Spinal cord (tissue), 9 donors: ENCODE measurements at regions not wholly inside any gene's neighbourhood (a gene's known extent, or its start where the extent isn't known, plus 50 kb on each side); places are given as distances from the start of the nearest gene placed in this dataset.
"Not testable (repeated sequence)": the region's sequence is repeated elsewhere in the genome, so short reads cannot be mapped to it uniquely, and the experiment has no call there.

Experiments used
- DNase-seq, 6 donors: peaks; one replicate each; pipeline versions ENCODE4 v3.0.0 to v3.0.0-alpha.2; 2013 to 2015; ENCODE audit warnings: low spot score in 6 of 6, low read depth in 4 of 6
- H3K27ac ChIP-seq: one replicate; pipeline ENCODE4 v1.5.1; 2013; ENCODE audit warnings: low read depth, low read length, control low read depth
- H3K27me3 ChIP-seq: one replicate; pipeline ENCODE4 v1.6.1; 2013; ENCODE audit warnings: low read length; ENCODE audit not compliant: control insufficient read depth, insufficient read depth
- H3K36me3 ChIP-seq: one replicate; pipeline ENCODE4 v1.6.1; 2013; ENCODE audit warnings: low read length; ENCODE audit not compliant: control insufficient read depth, insufficient read depth
- H3K4me1 ChIP-seq: one replicate; pipeline ENCODE4 v1.6.1; 2013; ENCODE audit warnings: low read length; ENCODE audit not compliant: control insufficient read depth, insufficient read depth
- H3K4me3 ChIP-seq: one replicate; pipeline ENCODE4 v1.5.1; 2013; ENCODE audit warnings: low read depth, low read length, control low read depth
- H3K9me3 ChIP-seq: one replicate; pipeline ENCODE4 v1.6.1; 2013; ENCODE audit warnings: low read length; ENCODE audit not compliant: control insufficient read depth, insufficient read depth
- WGBS: methylation state at CpG from one replicate; pipeline ENCODE4 v1.1.5; 2013; ENCODE audit warnings: missing lambda C conversion rate; ENCODE audit not compliant: insufficient coverage; 5-methylcytosine and 5-hydroxymethylcytosine counted together
- donor health status: healthy.

DNA sequence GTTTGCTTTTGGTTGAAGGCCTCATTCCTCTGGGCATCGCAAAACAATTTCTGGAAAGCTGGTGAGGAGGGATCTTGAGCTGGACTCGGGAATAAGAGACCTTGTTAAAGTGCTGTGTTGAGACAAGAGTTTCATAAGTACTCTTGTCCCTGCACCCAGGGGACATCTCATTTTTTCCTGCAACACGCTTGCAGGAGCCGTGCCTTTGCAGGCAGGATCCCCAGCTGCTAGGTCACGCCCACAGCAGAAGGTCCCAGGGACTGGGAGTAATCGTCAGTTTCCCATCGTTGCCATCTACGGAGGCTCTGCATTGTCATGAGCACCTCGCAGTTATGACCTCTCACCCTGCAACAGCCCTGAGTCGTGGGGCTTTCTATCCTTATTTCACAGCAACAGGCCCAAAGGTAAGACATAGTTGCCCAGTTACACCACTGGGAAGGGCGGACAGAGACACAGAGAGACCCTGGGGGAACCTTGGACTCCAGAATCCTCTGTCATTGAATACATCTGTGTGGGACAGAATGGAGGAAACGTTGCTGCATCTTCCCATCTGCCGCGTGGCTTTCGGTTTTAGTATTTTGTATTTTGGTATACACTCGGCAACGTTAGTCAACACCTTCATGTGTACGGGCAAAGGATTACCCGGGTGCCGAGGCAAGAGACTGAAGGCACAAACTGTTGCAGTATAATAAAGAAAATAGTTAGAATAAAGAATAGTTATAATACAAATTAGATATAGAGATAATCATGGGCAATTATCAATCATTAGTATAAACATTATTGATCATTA, 60.4 kb upstream of the DMRTB1 start:
- DNase-seq, result no peak
- H3K4me1 ChIP-seq, result peaks cover 10% of the 10 kb centered on the region
- WGBS, result 89% methylated on average over 10 of the region's 20 CpGs
- H3K9me3 ChIP-seq, result no peaks in the 10 kb centered on the region
- no peaks in the 10 kb centered on the region for H3K27me3 ChIP-seq
- no peak overlapping the region for H3K27ac ChIP-seq
- H3K4me3 ChIP-seq, result no peak overlapping the region
- H3K36me3 ChIP-seq, result no peaks in the 10 kb centered on the region

DNA sequence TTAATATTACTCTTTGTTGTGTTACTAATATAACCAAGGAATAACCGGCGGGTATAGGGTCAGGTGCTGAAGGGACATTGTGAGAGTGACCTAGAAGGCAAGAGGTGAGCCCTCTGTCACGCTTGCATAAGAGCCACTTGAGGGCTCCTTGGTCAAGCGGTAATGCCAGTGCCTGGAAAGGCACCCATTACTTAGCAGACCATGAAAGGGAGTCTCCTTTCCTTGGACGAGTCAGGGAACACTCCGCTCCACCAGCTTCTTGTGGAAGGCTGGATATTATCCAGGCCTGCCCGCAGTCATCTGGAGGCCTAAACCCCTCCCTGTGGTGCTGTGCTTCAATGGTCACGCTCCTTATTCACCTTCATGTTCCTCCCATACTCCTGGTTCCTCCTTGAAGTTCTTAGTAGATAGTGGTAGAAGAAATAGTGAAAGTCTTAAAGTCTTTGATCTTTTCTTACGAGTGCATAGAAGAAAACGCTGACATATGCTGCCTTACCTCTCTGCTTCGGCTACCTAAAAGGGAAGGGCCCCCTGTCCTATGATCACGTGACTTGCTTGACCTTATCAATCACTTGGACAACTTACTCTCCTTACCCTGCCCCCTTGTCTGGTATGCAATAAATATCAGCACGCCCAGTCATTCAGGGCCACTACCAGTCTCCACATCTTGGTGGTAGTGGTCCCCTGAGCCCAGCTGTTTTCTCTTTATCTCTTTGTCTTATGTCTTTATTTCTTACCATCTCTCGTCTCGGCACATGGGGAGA, 59.6 kb upstream of the DMRTB1 start:
- DNase-seq, H3K27me3 ChIP-seq, H3K9me3 ChIP-seq, H3K36me3 ChIP-seq, H3K4me3 ChIP-seq, H3K27ac ChIP-seq: not testable (repeated sequence)
- H3K4me1 ChIP-seq, result peaks cover 10% of the 10 kb centered on the region
- WGBS, result 97% methylated on average over 9 of the region's 15 CpGs

DNA sequence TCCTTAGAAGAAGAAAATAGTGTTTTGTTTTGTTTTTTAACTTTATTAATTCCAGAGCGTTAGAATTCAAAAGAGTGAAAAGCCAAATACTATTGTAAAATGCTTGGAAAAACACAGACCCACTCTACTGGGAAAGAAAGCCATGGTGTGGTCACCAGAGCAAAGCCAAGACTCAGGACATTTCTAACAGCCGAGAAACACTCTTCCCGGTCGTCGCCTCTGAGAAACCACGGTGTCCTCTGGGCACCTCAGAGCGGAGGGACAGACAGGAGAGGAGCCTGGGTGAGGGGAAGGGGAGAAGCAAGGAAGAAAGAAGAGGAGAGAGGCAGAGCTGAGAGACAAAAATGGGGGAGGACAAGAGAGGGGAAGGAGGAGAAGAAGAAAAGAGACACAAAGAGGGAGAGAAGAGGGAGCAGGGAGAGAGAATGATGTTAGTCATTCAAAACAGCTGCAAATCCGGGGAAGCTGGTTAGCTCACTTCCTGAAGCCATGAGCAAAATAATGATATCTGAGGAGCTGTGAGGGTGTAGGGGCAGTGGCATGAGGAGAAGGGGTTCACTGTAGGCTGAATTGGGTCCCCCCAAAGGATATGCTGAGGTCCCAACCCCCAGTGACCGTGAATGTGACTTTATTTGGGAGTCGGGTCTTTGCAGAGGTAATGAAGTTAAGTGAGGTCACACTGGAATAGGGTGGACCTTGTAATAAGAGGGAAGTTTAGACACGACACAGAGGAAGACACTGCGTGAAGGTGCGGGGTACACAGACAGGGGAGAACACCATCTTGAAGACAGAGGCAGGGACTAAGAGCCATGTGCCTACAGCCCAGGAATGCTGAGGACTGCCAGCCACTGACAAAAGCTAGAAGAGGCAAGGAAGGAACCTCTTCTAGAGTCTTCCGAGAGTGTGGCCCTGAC, 58.2 kb upstream of the DMRTB1 start:
- WGBS, result 80% methylated on average over 13 of the region's 14 CpGs
- Histone ChIP-seq H3K4me1 (peaks cover 10% of the 10 kb centered on the region), H3K4me3 (no peak overlapping the region), H3K9me3 (no peaks in the 10 kb centered on the region), H3K36me3 (no peaks in the 10 kb centered on the region), H3K27me3 (no peaks in the 10 kb centered on the region), H3K27ac (no peak overlapping the region)
- DNase-seq, result no peak

DNA sequence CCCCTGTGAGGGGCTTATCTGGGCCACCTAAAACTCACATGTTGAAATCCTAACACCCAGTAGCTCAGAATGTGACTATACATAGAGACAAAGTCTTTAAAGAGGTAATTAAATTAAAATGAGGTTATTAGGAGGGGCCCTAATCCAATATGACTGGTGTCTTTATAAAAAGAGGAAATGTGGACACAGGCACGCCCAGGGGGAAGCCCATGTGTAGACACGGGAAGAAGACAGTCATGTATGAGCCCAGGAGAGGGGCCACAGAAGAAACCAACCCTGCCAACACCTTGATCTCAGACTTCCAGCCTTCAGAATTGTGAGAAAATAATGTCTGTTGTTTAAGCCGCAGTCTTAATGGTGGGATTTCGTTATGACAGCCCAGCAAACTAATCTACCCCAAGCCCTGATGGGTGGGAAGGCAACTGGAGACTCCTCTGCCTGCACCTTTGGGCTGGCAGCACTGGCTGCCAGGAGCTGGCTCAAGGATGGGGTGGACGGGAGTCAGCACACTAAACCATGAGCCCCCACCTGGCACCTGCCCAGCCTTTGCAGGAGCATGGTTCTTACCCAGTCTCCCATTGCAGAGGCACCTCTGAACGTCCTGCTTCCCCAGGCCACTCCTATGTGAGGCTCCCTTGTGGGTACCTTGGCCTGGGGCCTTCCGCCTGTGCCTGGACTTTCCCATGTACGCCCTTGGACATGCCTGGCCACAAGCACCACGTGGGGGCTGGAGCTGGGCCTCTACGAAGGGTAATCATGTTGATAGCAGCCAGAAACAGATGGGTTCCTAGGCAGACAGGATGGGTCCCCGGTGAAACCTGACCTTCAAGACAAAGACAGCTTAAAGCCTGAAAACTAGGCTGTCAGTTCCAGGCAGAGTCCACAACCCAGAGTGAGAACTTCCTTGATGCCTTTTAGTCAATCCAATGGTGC, 57.1 kb upstream of the DMRTB1 start:
- 88% methylated on average over 9 of the region's 11 CpGs for WGBS

DNA sequence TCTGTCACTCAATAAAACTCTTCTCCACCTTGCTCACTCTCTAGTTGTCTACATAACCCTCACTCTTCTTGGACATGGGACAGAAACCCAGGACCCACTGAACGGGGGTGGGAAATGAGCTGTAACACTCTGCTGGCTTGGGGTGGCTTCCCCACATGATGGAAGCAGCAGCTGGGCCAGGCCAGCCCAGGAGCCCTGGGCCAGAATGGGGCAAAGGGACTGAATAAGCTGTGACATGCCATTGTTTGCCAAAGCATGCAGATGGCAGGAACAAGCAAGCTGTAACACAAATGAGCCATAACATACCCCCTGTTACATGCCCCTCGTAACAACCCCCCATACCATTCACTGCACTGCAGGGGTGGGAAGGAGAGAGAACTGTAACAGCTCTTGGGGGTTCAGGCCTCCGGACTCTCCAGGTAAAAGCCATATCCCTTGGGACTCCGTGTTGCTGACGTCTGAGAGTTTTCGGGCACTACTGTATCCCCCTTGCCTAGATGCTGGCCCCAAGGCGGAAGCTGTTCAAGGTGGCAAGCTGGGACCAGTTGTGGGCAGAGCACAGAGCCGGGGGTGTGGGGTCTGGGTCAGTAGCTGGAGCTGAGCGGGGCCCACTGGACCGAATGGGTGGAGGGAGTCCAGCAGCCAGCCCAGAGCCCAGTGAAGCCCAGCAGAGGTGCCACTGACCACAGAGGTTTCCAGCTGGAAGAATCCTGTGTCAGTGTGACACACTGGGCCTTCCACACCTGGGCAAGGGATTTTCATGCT, 56.1 kb upstream of the DMRTB1 start:
- peaks cover 4% of the 10 kb centered on the region for H3K4me1 ChIP-seq
- 85% methylated on average over 8 of the region's 10 CpGs for WGBS
- no peaks in the 10 kb centered on the region for H3K36me3 ChIP-seq
- no peak for DNase-seq
- no peak overlapping the region for H3K27ac ChIP-seq
- no peaks in the 10 kb centered on the region for H3K27me3 ChIP-seq
- H3K4me3 ChIP-seq, result no peak overlapping the region
- H3K9me3 ChIP-seq, result no peaks in the 10 kb centered on the region

More for the DNA sequence above, 57.1 kb upstream of the DMRTB1 start:
- Histone ChIP-seq H3K4me3 (no peak overlapping the region), H3K4me1 (peaks cover 4% of the 10 kb centered on the region), H3K27me3 (no peaks in the 10 kb centered on the region), H3K36me3 (no peaks in the 10 kb centered on the region), H3K27ac (no peak overlapping the region), H3K9me3 (no peaks in the 10 kb centered on the region)
- DNase-seq, result no peak

DNA sequence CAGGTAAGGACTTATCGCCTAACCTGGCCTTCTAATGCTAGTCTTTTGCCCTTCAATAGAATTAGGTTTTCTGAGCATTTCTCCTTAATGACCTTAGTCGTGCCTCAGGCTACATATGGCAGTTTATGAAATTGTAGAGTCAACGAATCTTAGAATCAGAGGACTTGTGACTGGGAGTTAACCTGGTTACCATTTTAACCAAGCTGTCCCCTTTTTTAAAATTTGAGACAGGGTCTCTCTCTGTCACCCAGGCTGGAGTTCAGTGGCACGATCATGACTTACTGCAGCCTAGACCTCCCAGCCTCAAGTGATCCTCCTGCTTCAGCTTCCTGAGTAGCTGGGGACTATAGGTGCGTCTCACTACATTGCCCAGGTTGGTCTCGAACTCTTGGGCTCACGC, 53.5 kb upstream of the DMRTB1 start:
- 77% methylated on average over 4 of the region's 7 CpGs for WGBS
- DNase-seq, result no peak
- no peak overlapping the region for H3K27ac ChIP-seq

DNA sequence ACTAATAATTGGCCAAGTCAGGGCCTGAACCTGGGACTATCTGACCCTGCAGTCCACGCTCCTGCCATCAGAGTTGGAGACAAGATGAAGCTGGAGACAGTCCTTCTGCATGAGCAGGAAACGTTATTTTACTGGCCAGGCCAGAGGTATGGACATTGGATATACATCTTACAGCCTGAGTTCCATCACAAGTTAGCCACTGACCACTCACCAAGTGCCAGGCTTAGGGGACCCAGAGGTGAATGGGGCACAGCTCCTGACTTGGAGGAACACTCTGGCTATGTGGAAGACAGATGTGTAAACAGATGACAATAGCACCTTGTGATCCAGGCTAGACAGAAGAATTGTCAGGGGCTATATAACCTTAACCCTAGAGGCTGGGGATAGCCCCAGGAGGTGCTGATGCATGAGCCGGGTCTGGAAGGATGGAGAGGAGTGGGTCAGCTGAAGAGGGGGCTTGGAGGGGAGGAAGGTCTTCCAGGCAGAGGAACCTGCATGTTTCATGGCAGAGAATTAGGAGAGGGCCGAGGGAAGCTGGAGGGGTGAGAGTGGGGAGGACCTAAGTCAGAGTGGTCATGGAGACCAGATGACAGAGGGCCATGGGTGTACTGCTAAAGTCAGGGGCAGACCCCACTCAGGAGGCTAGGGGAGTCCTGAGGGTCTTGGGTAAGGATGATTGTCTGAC, 52.5 kb upstream of the DMRTB1 start:
- Histone ChIP-seq H3K9me3 (no peaks in the 10 kb centered on the region), H3K4me1 (peaks cover 18% of the 10 kb centered on the region), H3K4me3 (no peak overlapping the region), H3K27me3 (no peaks in the 10 kb centered on the region), H3K36me3 (no peaks in the 10 kb centered on the region), H3K27ac (no peak overlapping the region)
- WGBS, result 96% methylated on average over 4 of the region's 4 CpGs
- DNase-seq, result no peak

More for the DNA sequence above, 53.5 kb upstream of the DMRTB1 start:
- Histone ChIP-seq H3K4me3 (no peak overlapping the region), H3K9me3 (no peaks in the 10 kb centered on the region), H3K36me3 (no peaks in the 10 kb centered on the region), H3K27me3 (no peaks in the 10 kb centered on the region), H3K4me1 (peaks cover 18% of the 10 kb centered on the region)
